Neural cell (in vitro differentiated cells): ENCODE measurements at regions not wholly inside any gene's neighbourhood (a gene's known extent, or its start where the extent isn't known, plus 50 kb on each side); places are given as distances from the start of the nearest gene placed in this dataset.

Experiments used
- CTCF ChIP-seq: fragments of 450-650 bp; IDR thresholded peaks from 2 replicates; pipeline ENCODE4 v1.5.1; 2014; ENCODE audit warnings: antibody characterized with exemption, mild to moderate bottlenecking, moderate library complexity; ENCODE audit not compliant: poor library complexity, severe bottlenecking
- EZH2 ChIP-seq: fragments of 200-600, 300-800 bp; shearing (Covaris generic), sonication (generic); IDR thresholded peaks from 2 replicates; pipeline ENCODE4 v1.6.1; 2014; ENCODE audit warnings: antibody characterized with exemption, low read length, borderline replicate concordance, mild to moderate bottlenecking; ENCODE audit not compliant: insufficient read depth, poor library complexity, severe bottlenecking
- MXI1 ChIP-seq: fragments of 450-650 bp; conservative IDR thresholded peaks from 2 replicates; pipeline ENCODE4 v1.6.1; 2014; ENCODE audit warnings: antibody characterized with exemption, mild to moderate bottlenecking; ENCODE audit not compliant: poor library complexity, severe bottlenecking
- POLR2AphosphoS5 ChIP-seq: IDR thresholded peaks from 2 replicates; pipeline ENCODE4 v1.6.1; 2012
- SMC3 ChIP-seq: fragments of 450-650 bp; conservative IDR thresholded peaks from 2 replicates; pipeline ENCODE4 v1.6.1; 2014; ENCODE audit warnings: antibody characterized with exemption, mild to moderate bottlenecking, moderate library complexity; ENCODE audit not compliant: poor library complexity

GRCh38 chr13:40391788-40392187 lies 274.7 kb downstream of the FOXO1 start:
- no peak for TF ChIP-seq POLR2AphosphoS5
- TF ChIP-seq CTCF = no peak
- TF ChIP-seq EZH2 = no peak
- TF ChIP-seq MXI1 = no peak
- no peak for TF ChIP-seq SMC3
